HEK293 (cell line): ENCODE measurements at regions not wholly inside any gene's neighbourhood (a gene's known extent, or its start where the extent isn't known, plus 50 kb on each side); places are given as distances from the start of the nearest gene placed in this dataset.

Experiments
- CTCF ChIA-PET: fragments of 350-600 bp; formaldehyde crosslinking; extraction: SDS; loops from one replicate; lab custom pipeline; 2021; ENCODE audit warnings: antibody characterized with exemption; lab: Yijun Ruan, JAX
- POLR2A ChIA-PET: fragments of 300-600 bp; formaldehyde crosslinking; extraction: SDS; loops from one replicate; lab custom pipeline; 2020; ENCODE audit warnings: antibody characterized with exemption, inconsistent platforms; lab: Yijun Ruan, JAX
- H3K27ac ChIP-seq: fragments of 200-500 bp; sonication (Bioruptor generic); 2 replicates; pipeline ENCODE4 v1.5.1; 2014; ENCODE audit warnings: low read depth, low read length, control low read depth, inconsistent platforms; ENCODE audit errors: extremely low read depth
- H3K36me3 ChIP-seq, 2 experiments: fragments of 200-500 bp in 1 of 2; sonication (Bioruptor generic) in 1 of 2; 1 replicate in 1 of 2; 2 replicates in 1 of 2; pipeline ENCODE4 v1.5.1; 2014 to 2017; ENCODE audit warnings: inconsistent platforms in 2 of 2, low read length in 2 of 2; ENCODE audit not compliant: control insufficient read depth in 2 of 2, insufficient read depth in 1 of 2
- H3K4me1 ChIP-seq: fragments of 200-500 bp; sonication (Bioruptor generic); 2 replicates; pipeline ENCODE4 v1.5.1; 2014; ENCODE audit warnings: mild to moderate bottlenecking, low read length, inconsistent platforms; ENCODE audit not compliant: control insufficient read depth, insufficient read depth
- H3K4me3 ChIP-seq: 2 replicates; pipeline ENCODE4 v1.5.1; 2011; ENCODE audit warnings: low read depth, mild to moderate bottlenecking, control low read depth, low read length, moderate library complexity
- H3K9me3 ChIP-seq: fragments of 200-500 bp; sonication (Bioruptor generic); 2 replicates; pipeline ENCODE4 v1.5.1; 2014; ENCODE audit warnings: low read depth, low read length, inconsistent platforms; ENCODE audit not compliant: control insufficient read depth, insufficient read depth
- GLIS1 ChIP-seq: fragments of 450-650 bp; formaldehyde crosslinking; IDR thresholded peaks from 2 replicates; pipeline ENCODE4 v1.5.1; 2016; ENCODE audit warnings: missing biosample characterization, missing genetic modification characterization
- HOXC10 ChIP-seq: sonication (generic); formaldehyde crosslinking; IDR thresholded peaks from 2 replicates; pipeline ENCODE4 v1.8.1; 2023; ENCODE audit warnings: mild to moderate bottlenecking, missing genetic modification reagents
- HOXD13 ChIP-seq: sonication (generic); formaldehyde crosslinking; IDR thresholded peaks from 2 replicates; pipeline ENCODE4 v1.8.0; 2022; ENCODE audit warnings: missing genetic modification reagents, borderline replicate concordance
- PRDM1 ChIP-seq: fragments of 450-650 bp; formaldehyde crosslinking; IDR thresholded peaks from 2 replicates; pipeline ENCODE4; 2016; ENCODE audit warnings: missing biosample characterization, missing genetic modification characterization
- SALL2 ChIP-seq: fragments of 450-650 bp; formaldehyde crosslinking; IDR thresholded peaks from 2 replicates; pipeline ENCODE4 v1.5.0; 2017; ENCODE audit warnings: missing biosample characterization, mild to moderate bottlenecking, missing genetic modification characterization, borderline replicate concordance
- YY1 ChIP-seq: fragments of 450-650 bp; formaldehyde crosslinking; IDR thresholded peaks from 2 replicates; pipeline ENCODE4 v1.5.1; 2018; ENCODE audit warnings: missing biosample characterization, missing genetic modification characterization
- ZNF169 ChIP-seq: fragments of 450-650 bp; formaldehyde crosslinking; IDR thresholded peaks from 2 replicates; pipeline ENCODE4 v1.5.1; 2016; ENCODE audit warnings: missing biosample characterization, missing genetic modification characterization
- ZNF239 ChIP-seq: fragments of 450-650 bp; formaldehyde crosslinking; IDR thresholded peaks from 2 replicates; pipeline ENCODE4 v1.5.1; 2016; ENCODE audit warnings: missing biosample characterization, missing genetic modification characterization
- ZNF366 ChIP-seq: fragments of 450-650 bp; formaldehyde crosslinking; conservative IDR thresholded peaks from 2 replicates; pipeline ENCODE4 v1.5.1; 2016; ENCODE audit warnings: missing biosample characterization, missing genetic modification characterization
- ZNF37A ChIP-seq: fragments of 450-650 bp; IDR thresholded peaks from 2 replicates; pipeline ENCODE4 v1.5.1; 2018; ENCODE audit warnings: missing biosample characterization, missing genetic modification characterization
- ZNF623 ChIP-seq: fragments of 450-650 bp; formaldehyde crosslinking; IDR thresholded peaks from 2 replicates; pipeline ENCODE4 v1.5.1; 2016; ENCODE audit warnings: missing biosample characterization, missing genetic modification characterization
- ZNF629 ChIP-seq: fragments of 450-650 bp; formaldehyde crosslinking; IDR thresholded peaks from 2 replicates; pipeline ENCODE4 v1.5.1; 2017; ENCODE audit warnings: missing biosample characterization, missing genetic modification characterization
- ZNF785 ChIP-seq: fragments of 450-650 bp; formaldehyde crosslinking; IDR thresholded peaks from 2 replicates; pipeline ENCODE4 v1.5.1; 2016; ENCODE audit warnings: missing biosample characterization, missing genetic modification characterization
- ZNF792 ChIP-seq: fragments of 450-650 bp; formaldehyde crosslinking; IDR thresholded peaks from 2 replicates; pipeline ENCODE4 v1.5.1; 2016; ENCODE audit warnings: missing biosample characterization, missing genetic modification characterization
- TF ChIP-seq, protein P1 (sequence below): fragments of 450-650 bp; formaldehyde crosslinking; IDR thresholded peaks from 2 replicates; pipeline ENCODE4 v1.5.1; 2016; ENCODE audit warnings: missing biosample characterization, missing genetic modification characterization
- TF ChIP-seq, protein P2 (sequence below): fragments of 450-650 bp; formaldehyde crosslinking; IDR thresholded peaks from 2 replicates; pipeline ENCODE4 v1.5.1; 2016; ENCODE audit warnings: missing biosample characterization, missing genetic modification characterization
- TF ChIP-seq, protein P3 (sequence below): fragments of 450-650 bp; formaldehyde crosslinking; IDR thresholded peaks from 2 replicates; pipeline ENCODE4 v1.5.1; 2016; ENCODE audit warnings: missing biosample characterization, missing genetic modification characterization
- TF ChIP-seq, protein P4 (sequence below): fragments of 450-650 bp; formaldehyde crosslinking; IDR thresholded peaks from 2 replicates; pipeline ENCODE4 v1.5.1; 2016; ENCODE audit warnings: missing biosample characterization, missing genetic modification characterization
- TF ChIP-seq, protein P5 (sequence below): fragments of 450-650 bp; formaldehyde crosslinking; IDR thresholded peaks from 2 replicates; pipeline ENCODE4 v1.5.1; 2016; ENCODE audit warnings: missing biosample characterization, missing genetic modification characterization

DNA sequence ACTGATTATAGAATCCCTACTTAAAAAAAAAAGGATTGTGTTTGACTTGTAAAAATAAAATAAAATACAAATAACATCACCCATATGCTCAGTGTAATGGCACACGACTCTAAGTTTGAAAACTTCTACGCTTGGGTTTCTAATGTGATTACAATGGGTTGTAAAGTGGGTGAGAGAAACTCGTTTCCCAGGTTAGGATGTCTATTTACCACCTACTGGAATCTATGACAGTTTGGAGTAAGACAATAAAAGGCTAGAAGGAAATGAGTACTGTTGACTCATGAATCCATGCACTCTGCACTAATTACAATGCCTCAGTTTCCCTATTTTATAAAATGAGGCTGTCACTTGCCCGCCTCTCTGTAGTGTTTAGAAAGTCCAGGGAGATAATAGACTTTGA is 204.0 kb upstream of the FOXN2 start (continued):
- TF ChIP-seq ZNF169 = no peak
- no peak for TF ChIP-seq ZNF623 (tag by site-specific recombination)
- TF ChIP-seq, protein P1, sequence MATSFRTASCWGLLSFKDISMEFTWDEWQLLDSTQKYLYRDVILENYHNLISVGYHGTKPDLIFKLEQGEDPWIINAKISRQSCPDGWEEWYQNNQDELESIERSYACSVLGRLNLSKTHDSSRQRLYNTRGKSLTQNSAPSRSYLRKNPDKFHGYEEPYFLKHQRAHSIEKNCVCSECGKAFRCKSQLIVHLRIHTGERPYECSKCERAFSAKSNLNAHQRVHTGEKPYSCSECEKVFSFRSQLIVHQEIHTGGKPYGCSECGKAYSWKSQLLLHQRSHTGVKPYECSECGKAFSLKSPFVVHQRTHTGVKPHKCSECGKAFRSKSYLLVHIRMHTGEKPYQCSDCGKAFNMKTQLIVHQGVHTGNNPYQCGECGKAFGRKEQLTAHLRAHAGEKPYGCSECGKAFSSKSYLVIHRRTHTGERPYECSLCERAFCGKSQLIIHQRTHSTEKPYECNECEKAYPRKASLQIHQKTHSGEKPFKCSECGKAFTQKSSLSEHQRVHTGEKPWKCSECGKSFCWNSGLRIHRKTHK (tag by site-specific recombination) = no peak
- no peak for TF ChIP-seq ZNF37A (tag by site-specific recombination)
- TF ChIP-seq HOXC10 (CRISPR knock-in tag) = no peak
- no peak for TF ChIP-seq ZNF239
- TF ChIP-seq ZNF785 (tag by site-specific recombination) = no peak

DNA sequence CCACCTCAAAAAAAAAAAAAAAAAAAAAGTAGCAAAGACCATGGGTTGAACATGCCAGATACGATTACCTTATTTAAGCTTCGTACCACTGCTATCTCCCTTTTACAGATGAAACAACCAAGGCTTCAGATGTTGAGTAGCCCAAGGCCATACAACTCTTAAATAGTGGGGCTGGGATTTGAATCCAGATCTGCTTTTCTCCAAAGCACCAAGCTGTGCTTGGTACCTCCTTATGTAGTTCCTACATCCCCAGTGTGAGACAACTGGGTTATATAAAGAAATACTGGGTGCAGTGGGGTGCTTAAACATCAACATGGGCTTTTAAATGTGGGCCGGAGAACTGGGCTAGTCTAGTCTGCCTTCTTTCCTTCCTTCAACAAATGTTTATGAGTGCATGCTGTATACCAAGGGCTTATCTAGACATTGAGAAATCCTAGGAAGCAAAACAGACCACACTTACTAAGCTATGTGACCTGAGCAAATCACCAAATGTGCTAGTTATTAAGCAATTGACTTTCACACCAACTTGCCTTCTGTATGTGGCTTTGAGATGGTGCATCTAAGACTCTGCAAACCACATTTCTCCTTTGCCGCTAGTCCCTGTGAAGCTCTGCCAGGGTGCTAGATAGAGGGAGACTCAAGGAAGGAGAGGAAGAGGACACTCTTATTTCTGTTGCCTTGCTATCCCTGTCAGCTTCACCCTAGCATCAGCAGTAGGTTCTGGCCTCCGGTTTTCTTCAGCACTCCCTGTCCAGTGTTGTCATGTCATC is 201.4 kb upstream of the FOXN2 start:
- Histone ChIP-seq H3K4me3 (no peak overlapping the region), H3K9me3 (no peaks in the 10 kb centered on the region), H3K27ac (no peak overlapping the region), H3K4me1 (no peaks in the 10 kb centered on the region), H3K36me3 (no peaks in the 10 kb centered on the region)
- ChIA-PET POLR2A (no interaction called here), CTCF (interaction anchor here (0.7 to 1.0 kb wide), 2 partner anchors 306 to 614 kb away, joined by 3 to 6 read pairs; no protein-coding TSS in a partner anchor)
- TF ChIP-seq, protein P2, sequence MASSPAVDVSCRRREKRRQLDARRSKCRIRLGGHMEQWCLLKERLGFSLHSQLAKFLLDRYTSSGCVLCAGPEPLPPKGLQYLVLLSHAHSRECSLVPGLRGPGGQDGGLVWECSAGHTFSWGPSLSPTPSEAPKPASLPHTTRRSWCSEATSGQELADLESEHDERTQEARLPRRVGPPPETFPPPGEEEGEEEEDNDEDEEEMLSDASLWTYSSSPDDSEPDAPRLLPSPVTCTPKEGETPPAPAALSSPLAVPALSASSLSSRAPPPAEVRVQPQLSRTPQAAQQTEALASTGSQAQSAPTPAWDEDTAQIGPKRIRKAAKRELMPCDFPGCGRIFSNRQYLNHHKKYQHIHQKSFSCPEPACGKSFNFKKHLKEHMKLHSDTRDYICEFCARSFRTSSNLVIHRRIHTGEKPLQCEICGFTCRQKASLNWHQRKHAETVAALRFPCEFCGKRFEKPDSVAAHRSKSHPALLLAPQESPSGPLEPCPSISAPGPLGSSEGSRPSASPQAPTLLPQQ (tag by site-specific recombination) = no peak
- TF ChIP-seq HOXD13 (CRISPR knock-in tag) (no peak), ZNF792 (tag by site-specific recombination) (no peak), ZNF629 (no peak), PRDM1 (no peak), SALL2 (tag by site-specific recombination) (no peak), ZNF366 (tag by site-specific recombination) (no peak), GLIS1 (tag by site-specific recombination) (no peak), YY1 (tag by site-specific recombination) (no peak)
- TF ChIP-seq, protein P3, sequence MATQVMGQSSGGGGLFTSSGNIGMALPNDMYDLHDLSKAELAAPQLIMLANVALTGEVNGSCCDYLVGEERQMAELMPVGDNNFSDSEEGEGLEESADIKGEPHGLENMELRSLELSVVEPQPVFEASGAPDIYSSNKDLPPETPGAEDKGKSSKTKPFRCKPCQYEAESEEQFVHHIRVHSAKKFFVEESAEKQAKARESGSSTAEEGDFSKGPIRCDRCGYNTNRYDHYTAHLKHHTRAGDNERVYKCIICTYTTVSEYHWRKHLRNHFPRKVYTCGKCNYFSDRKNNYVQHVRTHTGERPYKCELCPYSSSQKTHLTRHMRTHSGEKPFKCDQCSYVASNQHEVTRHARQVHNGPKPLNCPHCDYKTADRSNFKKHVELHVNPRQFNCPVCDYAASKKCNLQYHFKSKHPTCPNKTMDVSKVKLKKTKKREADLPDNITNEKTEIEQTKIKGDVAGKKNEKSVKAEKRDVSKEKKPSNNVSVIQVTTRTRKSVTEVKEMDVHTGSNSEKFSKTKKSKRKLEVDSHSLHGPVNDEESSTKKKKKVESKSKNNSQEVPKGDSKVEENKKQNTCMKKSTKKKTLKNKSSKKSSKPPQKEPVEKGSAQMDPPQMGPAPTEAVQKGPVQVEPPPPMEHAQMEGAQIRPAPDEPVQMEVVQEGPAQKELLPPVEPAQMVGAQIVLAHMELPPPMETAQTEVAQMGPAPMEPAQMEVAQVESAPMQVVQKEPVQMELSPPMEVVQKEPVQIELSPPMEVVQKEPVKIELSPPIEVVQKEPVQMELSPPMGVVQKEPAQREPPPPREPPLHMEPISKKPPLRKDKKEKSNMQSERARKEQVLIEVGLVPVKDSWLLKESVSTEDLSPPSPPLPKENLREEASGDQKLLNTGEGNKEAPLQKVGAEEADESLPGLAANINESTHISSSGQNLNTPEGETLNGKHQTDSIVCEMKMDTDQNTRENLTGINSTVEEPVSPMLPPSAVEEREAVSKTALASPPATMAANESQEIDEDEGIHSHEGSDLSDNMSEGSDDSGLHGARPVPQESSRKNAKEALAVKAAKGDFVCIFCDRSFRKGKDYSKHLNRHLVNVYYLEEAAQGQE (tag by site-specific recombination) = no peak
- TF ChIP-seq, protein P4, sequence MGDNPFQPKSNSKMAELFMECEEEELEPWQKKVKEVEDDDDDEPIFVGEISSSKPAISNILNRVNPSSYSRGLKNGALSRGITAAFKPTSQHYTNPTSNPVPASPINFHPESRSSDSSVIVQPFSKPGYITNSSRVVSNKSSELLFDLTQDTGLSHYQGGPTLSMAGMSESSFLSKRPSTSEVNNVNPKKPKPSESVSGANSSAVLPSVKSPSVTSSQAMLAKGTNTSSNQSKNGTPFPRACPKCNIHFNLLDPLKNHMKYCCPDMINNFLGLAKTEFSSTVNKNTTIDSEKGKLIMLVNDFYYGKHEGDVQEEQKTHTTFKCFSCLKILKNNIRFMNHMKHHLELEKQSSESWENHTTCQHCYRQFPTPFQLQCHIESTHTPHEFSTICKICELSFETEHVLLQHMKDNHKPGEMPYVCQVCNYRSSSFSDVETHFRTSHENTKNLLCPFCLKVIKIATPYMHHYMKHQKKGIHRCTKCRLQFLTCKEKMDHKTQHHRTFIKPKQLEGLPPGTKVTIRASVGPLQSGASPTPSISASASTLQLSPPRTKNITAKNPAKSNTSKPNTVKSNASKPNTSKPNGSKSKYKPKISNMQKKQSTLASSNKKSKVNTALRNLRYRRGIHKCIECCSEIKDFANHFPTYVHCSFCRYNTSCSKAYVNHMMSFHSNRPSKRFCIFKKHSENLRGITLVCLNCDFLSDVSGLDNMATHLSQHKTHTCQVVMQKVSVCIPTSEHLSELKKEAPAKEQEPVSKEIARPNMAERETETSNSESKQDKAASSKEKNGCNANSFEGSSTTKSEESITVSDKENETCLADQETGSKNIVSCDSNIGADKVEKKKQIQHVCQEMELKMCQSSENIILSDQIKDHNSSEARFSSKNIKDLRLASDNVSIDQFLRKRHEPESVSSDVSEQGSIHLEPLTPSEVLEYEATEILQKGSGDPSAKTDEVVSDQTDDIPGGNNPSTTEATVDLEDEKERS = no peak
- TF ChIP-seq, protein P5, sequence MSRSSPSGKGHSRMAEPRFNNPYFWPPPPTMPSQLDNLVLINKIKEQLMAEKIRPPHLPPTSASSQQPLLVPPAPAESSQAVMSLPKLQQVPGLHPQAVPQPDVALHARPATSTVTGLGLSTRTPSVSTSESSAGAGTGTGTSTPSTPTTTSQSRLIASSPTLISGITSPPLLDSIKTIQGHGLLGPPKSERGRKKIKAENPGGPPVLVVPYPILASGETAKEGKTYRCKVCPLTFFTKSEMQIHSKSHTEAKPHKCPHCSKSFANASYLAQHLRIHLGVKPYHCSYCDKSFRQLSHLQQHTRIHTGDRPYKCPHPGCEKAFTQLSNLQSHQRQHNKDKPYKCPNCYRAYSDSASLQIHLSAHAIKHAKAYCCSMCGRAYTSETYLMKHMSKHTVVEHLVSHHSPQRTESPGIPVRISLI = no peak
